Upper lobe of right lung (tissue), 1 donor: ENCODE measurements at regions not wholly inside any gene's neighbourhood (a gene's known extent, or its start where the extent isn't known, plus 50 kb on each side); places are given as distances from the start of the nearest gene placed in this dataset.

Experiments
- ATAC-seq: fragments of 200-7000 bp; cut with Tn5 transposase; one replicate; pipeline ENCODE4 v1.9.1; 2020; ENCODE audit warnings: mild to moderate bottlenecking, moderate library complexity
- DNase-seq: peaks from one replicate; pipeline ENCODE4 v3.0.0-alpha.2; 2020
- H3K27ac ChIP-seq: fragments of 200-600 bp; one replicate; pipeline ENCODE4 v1.8.0; 2022
- H3K27me3 ChIP-seq: fragments of 200-600 bp; one replicate; pipeline ENCODE4 v1.8.0; 2022; ENCODE audit warnings: mild to moderate bottlenecking
- H3K36me3 ChIP-seq: fragments of 200-600 bp; one replicate; pipeline ENCODE4 v1.8.0; 2022
- H3K4me1 ChIP-seq: fragments of 200-600 bp; one replicate; pipeline ENCODE4 v1.8.0; 2022
- H3K4me3 ChIP-seq: fragments of 200-600 bp; one replicate; pipeline ENCODE4 v1.8.0; 2022; ENCODE audit warnings: mild to moderate bottlenecking
- H3K9me3 ChIP-seq: fragments of 200-600 bp; one replicate; pipeline ENCODE4 v1.8.0; 2022
- intact Hi-C: fragments of 100-400 bp; cut with DNase I; formaldehyde crosslinking; loops from one replicate; pipeline ENCODE4 v1.11.0; 2022
- TF ChIP-seq, protein P1 (sequence below): fragments of 200-600 bp; IDR thresholded peaks from one replicate; pipeline ENCODE4 v1.8.0; 2022; ENCODE audit warnings: antibody characterized with exemption
- donor health status: DM: no; HTN: yes; CAD: no; lungs with severe emphysema.

DNA sequence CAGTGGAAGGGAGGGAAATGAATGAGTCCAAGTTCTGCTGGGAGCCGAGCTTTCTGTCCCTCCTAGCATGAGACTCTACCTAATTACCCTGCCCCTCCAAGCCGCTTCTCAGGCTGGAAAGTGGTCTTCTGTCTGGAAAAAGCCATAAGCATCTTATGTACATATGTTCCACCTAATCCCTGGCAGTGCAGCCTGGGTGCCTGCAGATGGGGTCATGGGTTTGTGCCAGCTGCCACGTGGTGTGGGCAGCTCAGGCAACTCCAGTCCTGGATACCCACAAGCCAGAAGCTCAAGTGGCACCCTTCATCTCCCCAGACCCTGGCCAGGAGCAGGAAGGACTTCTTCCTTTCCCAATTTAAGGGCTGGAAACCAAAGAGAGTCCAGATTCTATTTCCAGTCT is 253.1 kb downstream of the LY86 start:
- Histone ChIP-seq H3K27me3 (no peaks in the 10 kb centered on the region), H3K27ac (no peak overlapping the region), H3K4me1 (peaks cover 8% of the 10 kb centered on the region), H3K4me3 (no peak overlapping the region), H3K9me3 (no peaks in the 10 kb centered on the region), H3K36me3 (no peaks in the 10 kb centered on the region)
- intact Hi-C loops = no loop called here
- TF ChIP-seq, protein P1, sequence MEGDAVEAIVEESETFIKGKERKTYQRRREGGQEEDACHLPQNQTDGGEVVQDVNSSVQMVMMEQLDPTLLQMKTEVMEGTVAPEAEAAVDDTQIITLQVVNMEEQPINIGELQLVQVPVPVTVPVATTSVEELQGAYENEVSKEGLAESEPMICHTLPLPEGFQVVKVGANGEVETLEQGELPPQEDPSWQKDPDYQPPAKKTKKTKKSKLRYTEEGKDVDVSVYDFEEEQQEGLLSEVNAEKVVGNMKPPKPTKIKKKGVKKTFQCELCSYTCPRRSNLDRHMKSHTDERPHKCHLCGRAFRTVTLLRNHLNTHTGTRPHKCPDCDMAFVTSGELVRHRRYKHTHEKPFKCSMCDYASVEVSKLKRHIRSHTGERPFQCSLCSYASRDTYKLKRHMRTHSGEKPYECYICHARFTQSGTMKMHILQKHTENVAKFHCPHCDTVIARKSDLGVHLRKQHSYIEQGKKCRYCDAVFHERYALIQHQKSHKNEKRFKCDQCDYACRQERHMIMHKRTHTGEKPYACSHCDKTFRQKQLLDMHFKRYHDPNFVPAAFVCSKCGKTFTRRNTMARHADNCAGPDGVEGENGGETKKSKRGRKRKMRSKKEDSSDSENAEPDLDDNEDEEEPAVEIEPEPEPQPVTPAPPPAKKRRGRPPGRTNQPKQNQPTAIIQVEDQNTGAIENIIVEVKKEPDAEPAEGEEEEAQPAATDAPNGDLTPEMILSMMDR = no peak
- peak; percentile 28 for ATAC-seq
- no peak for DNase-seq

DNA sequence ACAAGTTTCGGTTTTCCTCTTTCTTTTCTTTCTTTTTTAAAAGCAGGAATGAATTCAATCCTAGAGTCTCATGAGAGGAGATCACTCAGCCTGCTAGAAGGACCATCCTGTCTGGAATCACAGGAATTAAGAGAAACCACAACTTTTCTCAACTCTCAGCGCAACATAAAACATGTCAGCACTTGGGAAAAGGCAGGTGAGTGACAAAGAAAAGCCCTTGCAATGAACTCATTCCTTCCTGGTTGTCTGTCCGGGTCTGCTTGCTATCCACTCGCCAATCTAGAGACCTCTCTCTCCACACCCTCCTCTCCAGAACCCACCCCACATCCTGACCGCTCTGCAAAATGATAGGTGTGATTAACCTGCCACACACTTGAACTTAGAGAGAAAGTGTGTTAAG is 253.8 kb downstream of the LY86 start:
- no peaks in the 10 kb centered on the region for H3K27me3 ChIP-seq
- no peaks in the 10 kb centered on the region for H3K36me3 ChIP-seq
- H3K4me1 ChIP-seq = peaks cover 8% of the 10 kb centered on the region
- no peak for DNase-seq
- no peak overlapping the region for H3K4me3 ChIP-seq
- intact Hi-C loops = no loop called here
- TF ChIP-seq, protein P1 = no peak
- H3K9me3 ChIP-seq = no peaks in the 10 kb centered on the region
- H3K27ac ChIP-seq = no peak overlapping the region
- no peak for ATAC-seq

DNA sequence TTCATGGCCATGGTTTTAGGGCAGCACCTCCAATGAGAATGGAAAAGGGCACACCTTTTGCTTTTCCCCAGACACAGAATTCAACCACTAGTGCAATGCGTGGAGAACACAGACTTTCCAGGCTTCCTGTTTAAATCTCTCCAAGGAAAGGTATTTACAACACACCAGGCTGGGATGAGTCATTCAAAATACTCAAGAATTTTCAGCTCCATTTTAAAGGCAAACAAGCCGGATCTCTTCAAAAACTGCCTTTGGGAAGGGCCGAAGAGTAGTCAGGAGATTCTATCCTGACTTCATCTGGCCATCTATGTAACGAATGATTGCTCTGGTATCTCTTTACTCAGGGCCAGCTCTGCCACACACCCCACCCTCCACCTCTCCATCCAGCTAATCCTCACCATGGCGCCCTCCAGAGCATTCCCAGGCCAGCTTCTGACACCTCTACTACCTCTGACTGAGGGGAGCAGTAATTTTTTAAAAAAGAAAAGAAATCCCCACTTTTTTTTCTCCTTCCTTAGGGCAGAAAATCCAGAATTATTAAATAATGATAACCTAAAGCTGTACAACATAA is 254.6 kb downstream of the LY86 start:
- no peak overlapping the region for H3K4me3 ChIP-seq
- TF ChIP-seq, protein P1 = no peak
- ATAC-seq = peak; percentile 43
- H3K27me3 ChIP-seq = no peaks in the 10 kb centered on the region
- no peaks in the 10 kb centered on the region for H3K36me3 ChIP-seq
- no peak for DNase-seq
- no peak overlapping the region for H3K27ac ChIP-seq
- no peaks in the 10 kb centered on the region for H3K9me3 ChIP-seq
- H3K4me1 ChIP-seq = peaks cover 8% of the 10 kb centered on the region
- intact Hi-C loops = no loop called here

GRCh38 chr6:6843777-6844176 is 255.3 kb downstream of the LY86 start:
- Histone ChIP-seq H3K9me3 (no peaks in the 10 kb centered on the region), H3K27ac (no peak overlapping the region), H3K4me3 (no peak overlapping the region), H3K4me1 (peaks cover 8% of the 10 kb centered on the region), H3K36me3 (no peaks in the 10 kb centered on the region), H3K27me3 (no peaks in the 10 kb centered on the region)
- TF ChIP-seq, protein P1 = no peak
- no peak for ATAC-seq
- no peak for DNase-seq
- intact Hi-C loops = no loop called here

DNA sequence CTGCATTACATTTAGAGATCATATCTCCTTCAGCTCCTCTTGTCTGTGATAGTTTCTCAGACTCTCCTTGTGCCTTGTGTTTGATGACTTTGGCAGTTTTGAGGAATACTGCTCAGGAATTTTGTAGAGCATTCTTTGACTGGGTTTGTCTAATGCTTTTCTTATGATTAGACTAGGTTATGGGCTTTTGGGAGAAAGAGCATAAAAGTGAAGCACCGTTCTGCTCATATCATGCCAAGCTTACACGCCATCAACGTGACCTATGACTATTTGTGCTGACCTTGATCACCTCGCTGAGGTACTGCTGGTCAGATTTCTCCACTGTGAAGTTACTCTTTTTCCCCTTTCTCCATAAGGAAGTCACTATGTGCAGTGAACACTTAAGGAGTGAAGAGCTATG is 256.0 kb downstream of the LY86 start:
- Histone ChIP-seq H3K27ac (no peak overlapping the region), H3K27me3 (no peaks in the 10 kb centered on the region), H3K36me3 (no peaks in the 10 kb centered on the region), H3K4me3 (no peak overlapping the region), H3K4me1 (peaks cover 8% of the 10 kb centered on the region), H3K9me3 (no peaks in the 10 kb centered on the region)
- DNase-seq = no peak
- ATAC-seq = no peak
- TF ChIP-seq, protein P1 = no peak
- intact Hi-C loops = no loop called here

GRCh38 chr6:6845603-6846002 is 257.1 kb downstream of the LY86 start:
- TF ChIP-seq, protein P1 = no peak
- H3K4me1 ChIP-seq = peaks cover 8% of the 10 kb centered on the region
- H3K36me3 ChIP-seq = no peaks in the 10 kb centered on the region
- H3K4me3 ChIP-seq = no peak overlapping the region
- intact Hi-C loops = no loop called here
- ATAC-seq = no peak
- no peaks in the 10 kb centered on the region for H3K9me3 ChIP-seq
- no peak overlapping the region for H3K27ac ChIP-seq
- no peak for DNase-seq
- H3K27me3 ChIP-seq = no peaks in the 10 kb centered on the region
